GM21825 (cell line): ENCODE measurements at regions not wholly inside any gene's neighbourhood (a gene's known extent, or its start where the extent isn't known, plus 50 kb on each side); places are given as distances from the start of the nearest gene placed in this dataset.

Experiments
- ATAC-seq: cut with Tn5 transposase; IDR thresholded peaks from one replicate; pipeline ENCODE4 v1.9.1; 2021; ENCODE audit warnings: mild to moderate bottlenecking, moderate library complexity; ENCODE audit not compliant: unreplicated experiment

- no peak for ATAC-seq
These were observed 62.0 kb upstream of the SEMA3A start for GRCh38 chr7:84256571-84256971.

- no peak for ATAC-seq
These were observed 56.7 kb upstream of the SEMA3A start for GRCh38 chr7:84251277-84251781.

- ATAC-seq: no peak
These were observed 55.9 kb upstream of the SEMA3A start for GRCh38 chr7:84250452-84250851.

- no peak for ATAC-seq
These were observed 55.1 kb upstream of the SEMA3A start for GRCh38 chr7:84249656-84250055.

- ATAC-seq: no peak
These were observed 54.3 kb upstream of the SEMA3A start for GRCh38 chr7:84248843-84249242.

- no peak for ATAC-seq
These were observed 53.7 kb upstream of the SEMA3A start for GRCh38 chr7:84248267-84248666.

GRCh38 chr7:84247591-84247990 lies 53.0 kb upstream of the SEMA3A start:
- no peak for ATAC-seq

- no peak for ATAC-seq
These were observed 51.2 kb upstream of the SEMA3A start for GRCh38 chr7:84245835-84246234.
